ENCODE measurements at regions not wholly inside any gene's neighbourhood (a gene's known extent, or its start where the extent isn't known, plus 50 kb on each side); places are given as distances from the start of the nearest gene placed in this dataset.

DNA sequence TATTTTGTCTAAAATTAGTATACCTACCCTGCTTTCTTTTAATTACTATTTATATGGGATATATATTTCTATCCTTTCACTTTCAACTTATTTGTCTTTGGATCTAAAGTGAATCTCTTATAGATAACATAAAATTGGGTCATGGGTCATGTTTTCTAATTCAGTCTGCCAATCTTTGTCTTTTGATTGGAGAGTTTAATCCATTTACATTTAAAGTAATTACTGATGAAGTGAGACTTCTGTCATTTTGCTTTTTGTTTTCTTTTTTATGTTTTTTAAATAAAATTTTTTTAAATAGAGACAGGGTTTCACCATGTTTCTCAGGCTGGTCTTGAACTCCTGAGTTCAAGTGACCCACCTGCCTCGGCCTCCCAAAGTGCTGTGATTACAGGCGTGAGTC is 50.5 kb upstream of the PRDM1 start:
- no peak for DNase-seq (ENCODE audit: low read depth)

- DNase-seq (ENCODE audit: low read depth), result no peak
Measured at GRCh38 chr6:106033806-106034205, 52.3 kb upstream of the PRDM1 start.

- DNase-seq (ENCODE audit: low read depth), result no peak
Measured at GRCh38 chr6:106027758-106028157, 58.4 kb upstream of the PRDM1 start.

GRCh38 chr6:106026748-106027715 is 59.1 kb upstream of the PRDM1 start:
- DNase-seq (ENCODE audit: low read depth), result no peak

DNA sequence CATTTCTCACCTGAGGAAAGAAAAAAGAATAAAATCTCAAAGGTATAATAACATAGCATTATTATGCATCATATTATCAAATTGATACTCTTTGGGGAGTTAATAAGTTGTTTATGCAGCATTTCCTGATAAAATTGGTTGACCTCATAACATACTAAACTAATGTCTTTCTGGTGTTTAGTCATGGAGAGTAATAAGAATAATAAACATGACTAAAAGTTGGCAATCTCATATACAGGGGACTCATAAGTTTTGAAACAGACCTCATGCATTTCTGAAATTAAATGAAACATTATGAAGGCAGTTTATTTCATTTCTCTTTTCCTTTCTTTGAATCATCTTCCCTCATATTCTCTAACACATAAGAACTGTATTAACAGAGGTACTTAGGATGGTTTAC is 60.5 kb upstream of the PRDM1 start:
- no peak for DNase-seq (ENCODE audit: low read depth)

DNA sequence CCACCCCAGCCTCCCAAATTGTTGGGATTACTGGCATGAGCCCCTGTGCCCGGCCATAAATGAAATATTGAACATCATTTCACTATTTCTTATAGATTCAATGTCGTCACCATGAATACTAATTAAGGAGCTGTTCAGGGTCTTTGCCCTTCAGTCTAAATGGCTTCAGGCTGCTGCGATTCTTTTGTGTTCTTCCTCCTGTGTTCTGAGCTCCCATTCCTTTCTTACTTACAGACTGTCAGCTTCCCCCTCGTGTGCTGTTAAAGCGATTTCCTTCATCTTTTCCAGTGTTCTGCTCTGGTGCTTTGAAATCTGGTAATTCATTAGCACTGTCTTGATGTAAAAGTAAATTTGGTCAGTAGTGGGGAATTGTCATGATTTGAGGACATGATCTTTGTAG is 63.3 kb upstream of the PRDM1 start:
- no peak for DNase-seq (ENCODE audit: low read depth)

DNA sequence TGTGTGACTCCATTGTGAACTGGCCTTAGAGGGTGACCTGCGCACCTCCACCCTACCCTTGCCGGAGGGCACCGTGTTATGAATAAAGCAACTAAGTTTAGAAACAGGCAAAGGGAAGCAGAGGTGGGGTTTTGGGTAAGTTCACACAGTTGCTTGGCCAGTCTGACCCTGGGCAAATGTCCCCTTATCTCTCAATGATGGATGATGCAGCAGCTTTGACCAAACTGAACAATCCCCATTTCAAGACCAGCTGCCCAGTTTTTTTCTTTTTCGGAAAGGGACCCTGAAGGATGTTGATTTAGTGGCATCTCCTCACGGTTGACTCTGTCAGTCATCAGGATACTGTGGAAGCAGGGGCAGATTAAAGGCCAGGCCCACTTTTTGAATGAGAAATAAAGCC is 68.7 kb upstream of the PRDM1 start:
- DNase-seq (ENCODE audit: low read depth), result no peak

DNA sequence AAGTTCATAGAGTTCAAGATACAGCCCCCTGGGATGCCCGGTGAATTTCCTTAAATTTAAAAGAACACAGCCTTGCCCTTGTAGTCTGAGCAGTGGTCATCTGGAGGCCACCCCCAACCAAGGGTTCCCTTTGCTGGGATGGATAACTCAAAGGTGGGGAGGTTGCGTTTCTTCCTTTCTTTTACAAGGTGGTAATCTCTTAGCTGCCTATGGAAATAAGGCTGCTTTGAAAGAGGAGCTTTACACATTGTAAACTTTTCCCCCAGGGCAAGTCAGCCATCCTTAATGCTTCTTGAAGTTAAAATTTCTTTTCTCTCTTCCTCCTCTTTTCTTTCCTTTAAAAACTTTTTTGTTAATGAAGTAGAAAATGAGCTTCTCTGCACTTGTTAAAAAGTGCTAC is 71.2 kb upstream of the PRDM1 start:
- no peak for DNase-seq (ENCODE audit: low read depth)

DNA sequence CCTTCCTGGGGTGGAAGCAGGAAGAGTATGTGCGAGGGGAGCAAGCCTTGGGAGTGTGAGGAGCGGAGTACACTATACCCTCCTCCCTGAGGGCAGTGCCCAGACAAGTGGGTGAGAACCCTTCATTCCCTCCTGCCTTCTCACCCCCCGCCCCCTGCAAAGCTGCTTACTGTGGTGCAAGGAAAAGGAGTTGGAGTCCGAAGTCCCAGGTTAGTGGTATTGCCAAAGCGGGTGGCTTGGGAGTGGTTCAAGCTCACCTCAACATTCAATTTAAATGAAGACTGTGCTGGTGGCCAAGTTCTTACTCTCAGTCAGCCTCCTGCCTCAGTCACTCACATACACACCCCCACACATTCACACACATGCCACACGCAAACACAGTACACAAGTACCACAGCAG is 74.7 kb upstream of the PRDM1 start:
- DNase-seq (ENCODE audit: low read depth), result no peak

- no peak for DNase-seq (ENCODE audit: low read depth)
Measured at GRCh38 chr6:106005954-106006353, 80.2 kb upstream of the PRDM1 start.

- no peak for DNase-seq (ENCODE audit: low read depth)
Measured at GRCh38 chr6:106005013-106005412, 81.1 kb upstream of the PRDM1 start.

GRCh38 chr6:106003268-106003987 is 82.7 kb upstream of the PRDM1 start:
- DNase-seq (ENCODE audit: low read depth), result no peak

DNA sequence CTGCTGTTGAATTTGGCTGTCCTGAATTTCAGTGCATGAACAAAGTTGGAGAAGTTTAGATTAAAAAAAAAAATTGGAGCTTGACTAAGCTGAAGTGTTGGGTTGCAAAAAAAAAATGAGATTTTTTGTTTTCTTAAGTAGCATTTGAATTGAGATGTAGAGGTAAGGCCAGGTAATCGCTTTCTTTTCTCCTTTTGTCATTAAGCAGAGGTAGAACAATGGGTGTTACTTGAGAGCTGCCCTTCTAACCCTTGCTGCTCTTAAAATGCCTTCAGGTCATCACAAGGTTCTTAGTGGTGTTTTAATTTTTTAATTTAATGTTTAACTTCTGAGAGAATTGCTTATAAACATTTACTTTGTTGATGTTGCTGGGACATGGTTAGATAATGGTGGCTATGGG is 84.1 kb upstream of the PRDM1 start:
- DNase-seq (ENCODE audit: low read depth), result no peak

- no peak for DNase-seq (ENCODE audit: low read depth)
Measured at GRCh38 chr6:106000935-106001334, 85.2 kb upstream of the PRDM1 start.

GRCh38 chr6:105997482-105997881 is 88.7 kb upstream of the PRDM1 start:
- no peak for DNase-seq (ENCODE audit: low read depth)

- no peak for DNase-seq (ENCODE audit: low read depth)
Measured at GRCh38 chr6:105995391-105995865, 90.7 kb upstream of the PRDM1 start.

DNA sequence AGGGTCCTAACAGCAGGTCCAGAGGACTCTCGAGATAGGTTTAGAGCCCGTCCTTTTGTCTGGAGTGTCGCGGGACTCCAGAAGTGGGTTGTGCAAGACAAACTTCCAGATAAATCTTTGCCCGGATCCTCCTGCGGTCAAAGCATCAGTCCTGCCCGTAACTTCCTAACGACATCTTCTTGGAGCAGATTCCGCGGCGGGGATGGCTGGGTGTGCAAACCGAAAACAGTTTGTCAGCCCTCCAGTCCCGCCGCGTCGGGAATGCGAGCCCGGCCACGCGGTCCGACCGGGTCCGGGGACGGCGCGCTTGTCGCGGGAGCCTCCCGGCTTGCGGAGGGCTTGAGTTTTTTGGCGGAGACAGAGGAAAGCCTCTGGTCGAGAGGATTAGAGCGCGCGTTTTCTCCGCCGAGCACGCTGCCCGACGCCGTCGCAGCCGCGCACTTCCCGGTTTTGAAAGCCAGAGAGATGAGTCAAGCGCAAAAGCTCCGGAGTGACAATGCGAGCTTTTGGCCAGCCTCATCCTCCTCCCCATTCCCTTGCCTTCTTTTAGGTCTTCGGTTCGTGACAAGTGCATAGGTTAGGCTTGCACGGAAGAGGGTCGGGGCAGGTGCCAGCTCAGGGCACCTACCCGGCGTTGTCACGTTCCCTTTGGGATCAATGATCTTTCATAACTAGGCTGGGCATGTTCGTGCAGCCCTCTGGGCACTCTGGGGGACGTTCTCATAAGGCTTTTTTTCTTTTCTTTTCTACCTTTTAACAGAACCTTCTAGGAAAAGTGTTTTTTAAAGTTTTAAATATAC is 91.3 kb upstream of the PRDM1 start:
- DNase-seq (ENCODE audit: low read depth), result peak; percentile 31

DNA sequence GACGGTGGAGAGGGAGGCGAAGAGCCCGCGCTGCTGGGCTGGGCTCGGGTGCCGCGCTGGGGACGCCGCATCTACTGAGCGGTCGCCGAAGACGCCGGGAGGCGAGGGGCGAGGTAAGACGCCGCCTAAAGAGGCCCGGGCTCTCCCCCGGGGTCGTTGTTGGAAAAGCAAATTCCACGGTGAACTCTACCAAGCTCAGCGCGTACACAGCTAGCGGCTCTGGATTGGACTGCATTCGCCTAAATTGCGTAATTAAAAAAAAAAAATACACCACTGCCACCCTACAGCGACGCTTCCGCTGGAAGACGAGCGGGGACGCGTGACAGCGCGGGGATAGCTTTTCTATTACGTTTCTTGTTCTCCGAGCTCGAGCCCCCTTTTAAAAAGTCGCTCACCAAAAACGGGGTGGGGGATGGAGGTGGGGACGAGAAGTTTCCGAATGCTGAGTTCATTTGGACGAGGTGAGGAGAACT is 92.0 kb upstream of the PRDM1 start:
- no peak for DNase-seq (ENCODE audit: low read depth)

- no peak for DNase-seq (ENCODE audit: low read depth)
Measured at GRCh38 chr6:105993341-105994117, 92.6 kb upstream of the PRDM1 start.

DNA sequence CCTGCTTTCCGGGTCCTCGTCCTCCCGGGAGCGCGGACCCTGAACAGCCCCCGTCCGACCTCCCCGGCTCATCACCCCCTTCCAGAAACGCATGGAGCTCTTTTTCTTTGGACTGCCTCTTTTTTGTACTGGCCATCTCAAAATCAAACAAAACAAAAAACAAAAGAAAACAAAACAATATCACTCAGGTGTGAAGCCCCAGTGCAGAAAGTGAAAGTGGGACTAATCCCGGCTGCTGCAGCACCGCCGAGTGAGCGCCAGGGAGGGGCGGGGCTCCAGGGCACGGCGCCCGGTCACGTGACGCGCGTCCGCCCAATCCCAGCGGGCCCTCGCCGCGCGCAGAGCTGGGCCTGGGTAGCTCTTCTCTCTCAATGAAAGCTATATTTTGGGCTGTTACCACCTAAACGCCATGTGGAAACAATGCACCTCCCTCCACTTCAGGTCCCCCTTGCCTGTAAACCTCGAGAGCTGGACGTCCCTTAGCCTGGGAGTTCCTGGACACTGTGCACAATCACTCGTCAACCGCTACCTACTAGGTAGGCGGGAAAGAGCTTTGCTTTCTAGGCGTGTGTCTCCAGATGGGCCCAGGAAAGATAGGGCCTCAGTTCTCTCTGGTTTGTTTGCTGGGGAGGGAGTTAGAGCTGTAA is 93.7 kb upstream of the PRDM1 start:
- peak; percentile 33 for DNase-seq (ENCODE audit: low read depth)
